ENCODE measurements at regions not wholly inside any gene's neighbourhood (a gene's known extent, or its start where the extent isn't known, plus 50 kb on each side); places are given as distances from the start of the nearest gene placed in this dataset.

DNA sequence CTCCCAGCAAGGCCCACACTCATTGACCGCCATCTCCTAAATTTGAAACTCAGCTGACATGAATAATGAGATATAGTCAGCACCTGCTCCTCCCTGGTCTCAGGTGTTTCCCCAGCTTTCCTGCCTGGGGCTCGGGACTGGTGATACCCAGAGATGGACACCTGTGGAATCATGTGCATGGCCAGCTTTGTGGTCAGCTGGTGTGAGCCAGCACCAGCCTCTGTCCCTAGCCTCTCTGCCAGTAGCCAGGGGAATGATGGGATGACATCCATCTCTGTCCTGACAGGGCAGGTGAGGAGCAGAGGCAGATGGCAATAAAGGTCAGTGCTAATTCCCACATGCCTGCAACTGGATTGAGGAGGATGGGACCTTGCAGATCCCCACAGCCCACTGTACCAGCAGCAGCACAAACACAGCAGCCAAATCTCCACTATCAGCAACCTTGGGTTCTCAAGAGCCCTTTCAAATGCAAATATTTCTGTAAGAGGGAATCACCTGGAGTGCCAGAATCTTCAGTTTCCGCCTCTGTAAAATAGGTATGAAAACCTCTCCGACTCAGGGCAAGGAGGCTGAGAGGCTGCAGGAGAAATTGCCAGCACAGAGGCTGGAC, 329.2 kb upstream of the ZMIZ1 start:
- TF ChIP-seq, protein P1, sequence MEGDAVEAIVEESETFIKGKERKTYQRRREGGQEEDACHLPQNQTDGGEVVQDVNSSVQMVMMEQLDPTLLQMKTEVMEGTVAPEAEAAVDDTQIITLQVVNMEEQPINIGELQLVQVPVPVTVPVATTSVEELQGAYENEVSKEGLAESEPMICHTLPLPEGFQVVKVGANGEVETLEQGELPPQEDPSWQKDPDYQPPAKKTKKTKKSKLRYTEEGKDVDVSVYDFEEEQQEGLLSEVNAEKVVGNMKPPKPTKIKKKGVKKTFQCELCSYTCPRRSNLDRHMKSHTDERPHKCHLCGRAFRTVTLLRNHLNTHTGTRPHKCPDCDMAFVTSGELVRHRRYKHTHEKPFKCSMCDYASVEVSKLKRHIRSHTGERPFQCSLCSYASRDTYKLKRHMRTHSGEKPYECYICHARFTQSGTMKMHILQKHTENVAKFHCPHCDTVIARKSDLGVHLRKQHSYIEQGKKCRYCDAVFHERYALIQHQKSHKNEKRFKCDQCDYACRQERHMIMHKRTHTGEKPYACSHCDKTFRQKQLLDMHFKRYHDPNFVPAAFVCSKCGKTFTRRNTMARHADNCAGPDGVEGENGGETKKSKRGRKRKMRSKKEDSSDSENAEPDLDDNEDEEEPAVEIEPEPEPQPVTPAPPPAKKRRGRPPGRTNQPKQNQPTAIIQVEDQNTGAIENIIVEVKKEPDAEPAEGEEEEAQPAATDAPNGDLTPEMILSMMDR (IDR thresholded peaks at IDR 0.05; ENCODE audit: unreplicated experiment), result no peak
- Mint-ChIP-seq H3K4me3 (ENCODE audit: unreplicated experiment) (no peak overlapping the region), H3K27ac (ENCODE audit: unreplicated experiment) (no peak overlapping the region), H3K4me1 (ENCODE audit: unreplicated experiment) (peaks cover 37% of the 10 kb centered on the region), H3K36me3 (ENCODE audit: low read depth, unreplicated experiment) (no peaks in the 10 kb centered on the region), H3K9me3 (ENCODE audit: unreplicated experiment) (no peaks in the 10 kb centered on the region), H3K27me3 (ENCODE audit: unreplicated experiment) (peaks cover 7% of the 10 kb centered on the region)
- DNase-seq (ENCODE audit: low spot score), result no peak

DNA sequence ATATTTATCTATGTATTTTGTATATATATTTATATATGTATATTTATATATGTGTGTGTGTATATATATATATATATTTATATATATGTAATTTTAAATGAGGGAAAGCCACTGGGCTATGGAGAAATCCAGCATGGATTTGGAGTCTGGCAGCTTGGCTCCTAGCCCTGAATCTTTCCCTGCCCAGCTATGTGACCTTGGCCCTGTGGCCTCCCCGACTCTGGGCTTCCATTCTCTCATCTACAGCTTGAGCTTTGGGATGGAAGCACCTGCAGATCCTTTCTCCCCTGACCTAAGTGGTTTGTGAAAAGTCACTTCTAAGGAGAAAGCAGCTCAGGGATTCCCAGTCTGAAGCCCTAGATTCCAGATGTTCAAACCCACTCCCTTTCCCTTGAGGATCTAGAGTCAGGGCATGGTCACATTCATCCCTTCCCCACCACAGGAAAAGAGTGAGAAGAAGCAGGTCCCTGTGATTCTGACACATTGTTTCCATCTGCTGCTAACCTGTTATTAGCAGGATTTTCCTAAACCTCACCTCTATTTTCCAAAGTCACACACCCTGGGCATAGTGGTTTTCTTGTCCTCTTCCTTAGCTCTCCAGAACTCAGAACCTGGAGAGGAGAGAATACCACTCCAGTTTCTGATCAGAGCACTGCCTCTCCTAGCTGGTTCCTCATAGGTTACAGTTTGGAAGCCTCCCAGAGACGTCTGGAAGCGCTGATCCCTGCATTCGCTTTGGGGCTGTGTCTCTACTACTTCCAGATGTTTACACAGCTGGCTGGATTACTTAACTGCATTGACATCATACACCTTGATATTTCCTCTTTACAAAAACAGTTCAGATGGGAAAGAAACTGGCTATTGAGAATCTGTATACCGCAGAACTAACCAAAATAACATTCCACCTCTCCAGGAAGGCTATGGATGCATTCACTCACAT, 327.5 kb upstream of the ZMIZ1 start:
- Mint-ChIP-seq H3K36me3 (ENCODE audit: low read depth, unreplicated experiment) (no peaks in the 10 kb centered on the region), H3K27me3 (ENCODE audit: unreplicated experiment) (peaks cover 5% of the 10 kb centered on the region), H3K4me1 (ENCODE audit: unreplicated experiment) (peaks cover 37% of the 10 kb centered on the region), H3K27ac (ENCODE audit: unreplicated experiment) (peak overlapping the region; percentile 58), H3K4me3 (ENCODE audit: unreplicated experiment) (no peak overlapping the region), H3K9me3 (ENCODE audit: unreplicated experiment) (no peaks in the 10 kb centered on the region)
- TF ChIP-seq, protein P1 (IDR thresholded peaks at IDR 0.05; ENCODE audit: unreplicated experiment), result no peak
- no peak for DNase-seq (ENCODE audit: low spot score)

DNA sequence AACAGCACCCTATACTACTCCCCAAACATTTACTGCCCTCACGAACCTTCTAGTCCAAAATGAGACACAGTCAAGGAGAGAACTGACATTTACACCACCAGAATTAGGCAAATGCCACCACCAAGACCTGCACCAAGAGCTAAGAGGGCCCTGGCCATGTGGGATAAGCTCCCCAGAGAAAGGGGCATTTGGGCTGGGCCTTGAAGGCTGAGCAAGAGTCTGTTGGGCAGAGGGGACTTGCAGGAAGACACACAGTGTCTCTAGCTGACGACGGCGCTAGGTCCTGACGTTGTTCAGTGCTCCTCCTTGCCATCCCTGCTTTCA, 326.4 kb upstream of the ZMIZ1 start:
- Mint-ChIP-seq H3K9me3 (ENCODE audit: unreplicated experiment) (no peaks in the 10 kb centered on the region), H3K27me3 (ENCODE audit: unreplicated experiment) (peaks cover 2% of the 10 kb centered on the region), H3K27ac (ENCODE audit: unreplicated experiment) (peak overlapping the region; percentile 67), H3K36me3 (ENCODE audit: low read depth, unreplicated experiment) (no peaks in the 10 kb centered on the region), H3K4me3 (ENCODE audit: unreplicated experiment) (no peak overlapping the region), H3K4me1 (ENCODE audit: unreplicated experiment) (peaks cover 35% of the 10 kb centered on the region)
- TF ChIP-seq, protein P1 (IDR thresholded peaks at IDR 0.05; ENCODE audit: unreplicated experiment), result no peak
- DNase-seq (ENCODE audit: low spot score), result no peak

DNA sequence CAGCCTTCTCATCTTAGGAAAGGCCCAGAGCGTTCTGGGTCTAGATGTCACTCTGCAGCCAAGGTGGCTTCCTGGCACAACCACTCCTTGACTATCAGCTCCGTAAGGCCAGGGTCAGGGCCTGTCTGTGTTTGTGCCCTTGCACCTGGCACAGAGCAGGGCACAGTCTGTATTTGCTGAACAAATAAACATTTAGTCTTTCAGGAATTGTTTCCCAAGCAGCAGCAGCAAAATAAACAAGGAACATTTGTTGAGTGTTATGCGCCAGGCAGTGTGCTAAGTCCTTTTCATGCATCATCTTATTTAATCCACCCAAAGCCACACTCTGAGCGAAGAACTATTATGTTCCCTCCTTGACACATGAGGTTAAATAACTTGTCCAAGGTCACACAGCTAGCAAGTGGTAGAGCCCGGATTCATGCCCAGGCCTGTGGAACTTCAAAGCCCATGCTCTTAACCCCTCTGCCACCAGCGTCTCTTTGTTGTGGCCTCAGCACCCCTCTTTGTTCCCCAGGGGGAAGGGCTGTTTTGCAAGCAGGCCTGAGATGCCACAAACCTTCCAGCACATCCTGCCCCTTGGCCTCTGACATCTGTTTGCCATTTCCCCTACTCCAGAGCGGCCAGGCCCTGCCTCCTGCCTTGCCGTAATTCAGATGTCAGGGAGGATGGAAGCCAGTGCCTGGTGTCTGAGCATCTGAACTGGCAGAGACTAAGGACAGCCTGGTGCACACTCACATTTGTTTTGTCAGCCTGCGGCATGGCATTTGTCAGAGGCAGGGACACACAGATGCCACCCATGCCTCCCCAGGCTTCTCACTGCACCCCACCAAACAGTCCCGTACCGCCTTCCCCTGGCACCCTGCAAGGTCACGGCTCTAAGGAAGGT, 325.8 kb upstream of the ZMIZ1 start:
- H3K4me1 Mint-ChIP-seq (ENCODE audit: unreplicated experiment), result peaks cover 35% of the 10 kb centered on the region
- H3K4me3 Mint-ChIP-seq (ENCODE audit: unreplicated experiment), result no peak overlapping the region
- peak overlapping the region; percentile 79 for H3K27ac Mint-ChIP-seq (ENCODE audit: unreplicated experiment)
- no peaks in the 10 kb centered on the region for H3K9me3 Mint-ChIP-seq (ENCODE audit: unreplicated experiment)
- peak; percentile 25 for DNase-seq (ENCODE audit: low spot score)
- no peaks in the 10 kb centered on the region for H3K36me3 Mint-ChIP-seq (ENCODE audit: low read depth, unreplicated experiment)
- peaks cover 2% of the 10 kb centered on the region for H3K27me3 Mint-ChIP-seq (ENCODE audit: unreplicated experiment)
- TF ChIP-seq, protein P1 (IDR thresholded peaks at IDR 0.05; ENCODE audit: unreplicated experiment), result no peak
